WTC11 (cell line): ENCODE measurements at regions not wholly inside any gene's neighbourhood (a gene's known extent, or its start where the extent isn't known, plus 50 kb on each side); places are given as distances from the start of the nearest gene placed in this dataset.

Source experiments
- ATAC-seq: fragments of 200-7000 bp; cut with Tn5 transposase; 2 replicates; pipeline ENCODE4 v1.10.0; 2021; ENCODE audit warnings: mild to moderate bottlenecking, moderate library complexity
- CTCF ChIA-PET: fragments of 300-600 bp; sonication (Branson Sonifier 250); formaldehyde crosslinking; loops from one replicate; lab custom pipeline; 2021; ENCODE audit warnings: antibody characterized with exemption; lab: Charles Lee
- POLR2A ChIA-PET: fragments of 350-600 bp; sonication (Branson Sonifier 250); formaldehyde crosslinking; loops from one replicate; lab custom pipeline; 2021; ENCODE audit warnings: antibody characterized with exemption; lab: Charles Lee
- DNase-seq: peaks from one replicate; pipeline ENCODE4 v3.0.0; 2021; ENCODE audit warnings: low spot score
- H3K27ac Mint-ChIP-seq: 2 replicates; pipeline ENCODE4 v1.8.0; 2021; ENCODE audit warnings: mixed read lengths
- H3K27me3 Mint-ChIP-seq: 2 replicates; pipeline ENCODE4 v1.8.0; 2021; ENCODE audit warnings: low read depth, mild to moderate bottlenecking, moderate library complexity, mixed read lengths
- H3K36me3 Mint-ChIP-seq: 2 replicates; pipeline ENCODE4 v1.8.0; 2021; ENCODE audit warnings: mixed read lengths
- H3K4me1 Mint-ChIP-seq: 2 replicates; pipeline ENCODE4 v1.8.0; 2022; ENCODE audit warnings: mixed read lengths
- H3K4me3 Mint-ChIP-seq: 2 replicates; pipeline ENCODE4 v1.8.0; 2021; ENCODE audit warnings: mild to moderate bottlenecking, moderate library complexity, mixed read lengths
- H3K9me3 Mint-ChIP-seq: 2 replicates; pipeline ENCODE4 v1.8.0; 2021; ENCODE audit warnings: mixed read lengths
- ELF4 ChIP-seq: sonication (generic); formaldehyde crosslinking; IDR thresholded peaks from 2 replicates; pipeline ENCODE4 v1.8.1; 2022; ENCODE audit warnings: low read depth, mild to moderate bottlenecking, moderate library complexity, missing genetic modification reagents
- EMX1 ChIP-seq: fragments of 250-450 bp; sonication (Bioruptor Pico); IDR thresholded peaks from 2 replicates; pipeline ENCODE4 v1.8.0; 2021; ENCODE audit warnings: mild to moderate bottlenecking
- ETV6 ChIP-seq: sonication (generic); formaldehyde crosslinking; IDR thresholded peaks from 2 replicates; pipeline ENCODE4 v1.8.1; 2022; ENCODE audit warnings: mild to moderate bottlenecking, missing genetic modification reagents
- GABPB1 ChIP-seq: sonication (generic); formaldehyde crosslinking; IDR thresholded peaks from 2 replicates; pipeline ENCODE4 v1.8.1; 2023; ENCODE audit warnings: mild to moderate bottlenecking, missing genetic modification reagents
- NFE2L1 ChIP-seq: sonication (generic); formaldehyde crosslinking; IDR thresholded peaks from 2 replicates; pipeline ENCODE4 v1.8.1; 2023; ENCODE audit warnings: missing genetic modification reagents
- PRRX2 ChIP-seq: fragments of 250-450 bp; sonication (Bioruptor Pico); IDR thresholded peaks from 2 replicates; pipeline ENCODE4 v1.8.0; 2021; ENCODE audit warnings: mild to moderate bottlenecking
- RELA ChIP-seq: sonication (generic); formaldehyde crosslinking; IDR thresholded peaks from 2 replicates; pipeline ENCODE4 v1.8.1; 2022; ENCODE audit warnings: missing genetic modification reagents, mild to moderate bottlenecking, borderline replicate concordance
- SMAD3 ChIP-seq: sonication (generic); formaldehyde crosslinking; IDR thresholded peaks from 2 replicates; pipeline ENCODE4 v1.8.0; 2022; ENCODE audit warnings: missing genetic modification reagents, mild to moderate bottlenecking, borderline replicate concordance
- SMAD4 ChIP-seq: sonication (generic); formaldehyde crosslinking; IDR thresholded peaks from 2 replicates; pipeline ENCODE4 v1.8.0; 2022; ENCODE audit warnings: mild to moderate bottlenecking, missing genetic modification reagents
- SP1 ChIP-seq: sonication (generic); formaldehyde crosslinking; conservative IDR thresholded peaks from 2 replicates; pipeline ENCODE4 v1.8.1; 2022; ENCODE audit warnings: missing genetic modification reagents
- TCF7 ChIP-seq: sonication (generic); formaldehyde crosslinking; IDR thresholded peaks from 2 replicates; pipeline ENCODE4 v1.8.0; 2022; ENCODE audit warnings: mild to moderate bottlenecking, low read depth, missing genetic modification reagents, moderate library complexity
- TEAD1 ChIP-seq: sonication (generic); formaldehyde crosslinking; IDR thresholded peaks from 2 replicates; pipeline ENCODE4 v1.8.0; 2022; ENCODE audit warnings: mild to moderate bottlenecking, missing genetic modification reagents
- TEAD4 ChIP-seq: sonication (generic); formaldehyde crosslinking; IDR thresholded peaks from 2 replicates; pipeline ENCODE4 v1.8.0; 2022; ENCODE audit warnings: mild to moderate bottlenecking, missing genetic modification reagents
- ZNF671 ChIP-seq: fragments of 250-450 bp; sonication (Bioruptor Pico); IDR thresholded peaks from 2 replicates; pipeline ENCODE4 v1.8.0; 2021; ENCODE audit warnings: mild to moderate bottlenecking
- TF ChIP-seq, protein P1 (sequence below): sonication (generic); formaldehyde crosslinking; IDR thresholded peaks from 2 replicates; pipeline ENCODE4 v1.8.0; 2022; ENCODE audit warnings: missing genetic modification reagents
- TF ChIP-seq, protein P2 (sequence below): sonication (generic); formaldehyde crosslinking; IDR thresholded peaks from 2 replicates; pipeline ENCODE4 v1.8.1; 2023; ENCODE audit warnings: mild to moderate bottlenecking, missing genetic modification reagents
- TF ChIP-seq, protein P3 (sequence below): sonication (generic); formaldehyde crosslinking; IDR thresholded peaks from 2 replicates; pipeline ENCODE4 v1.8.1; 2022; ENCODE audit warnings: low read depth, mild to moderate bottlenecking, moderate library complexity, missing genetic modification reagents, borderline replicate concordance
- TF ChIP-seq, protein P4 (sequence below): sonication (generic); formaldehyde crosslinking; IDR thresholded peaks from 2 replicates; pipeline ENCODE4 v1.8.1; 2022; ENCODE audit warnings: mild to moderate bottlenecking, missing genetic modification reagents, moderate library complexity, borderline replicate concordance

DNA sequence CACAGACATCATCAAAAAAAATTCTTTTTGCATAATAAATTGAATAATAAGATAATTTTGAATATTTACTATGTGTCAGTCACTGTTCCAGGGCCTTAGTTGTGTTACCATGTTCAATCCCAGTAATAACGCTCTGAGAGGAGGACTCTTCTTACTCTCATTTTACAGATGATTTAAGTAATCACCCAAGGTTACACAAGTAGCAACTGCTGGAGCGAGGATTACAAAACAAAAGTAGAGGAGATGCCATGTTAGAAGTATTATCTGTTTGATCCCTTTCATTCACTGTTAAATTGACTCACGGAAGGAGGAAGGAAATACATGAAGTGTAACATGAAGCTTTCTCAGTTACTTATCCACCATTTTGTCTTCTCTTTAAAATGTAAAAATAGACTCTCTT is 412.8 kb downstream of the NFIB start (continued):
- TF ChIP-seq, protein P1, sequence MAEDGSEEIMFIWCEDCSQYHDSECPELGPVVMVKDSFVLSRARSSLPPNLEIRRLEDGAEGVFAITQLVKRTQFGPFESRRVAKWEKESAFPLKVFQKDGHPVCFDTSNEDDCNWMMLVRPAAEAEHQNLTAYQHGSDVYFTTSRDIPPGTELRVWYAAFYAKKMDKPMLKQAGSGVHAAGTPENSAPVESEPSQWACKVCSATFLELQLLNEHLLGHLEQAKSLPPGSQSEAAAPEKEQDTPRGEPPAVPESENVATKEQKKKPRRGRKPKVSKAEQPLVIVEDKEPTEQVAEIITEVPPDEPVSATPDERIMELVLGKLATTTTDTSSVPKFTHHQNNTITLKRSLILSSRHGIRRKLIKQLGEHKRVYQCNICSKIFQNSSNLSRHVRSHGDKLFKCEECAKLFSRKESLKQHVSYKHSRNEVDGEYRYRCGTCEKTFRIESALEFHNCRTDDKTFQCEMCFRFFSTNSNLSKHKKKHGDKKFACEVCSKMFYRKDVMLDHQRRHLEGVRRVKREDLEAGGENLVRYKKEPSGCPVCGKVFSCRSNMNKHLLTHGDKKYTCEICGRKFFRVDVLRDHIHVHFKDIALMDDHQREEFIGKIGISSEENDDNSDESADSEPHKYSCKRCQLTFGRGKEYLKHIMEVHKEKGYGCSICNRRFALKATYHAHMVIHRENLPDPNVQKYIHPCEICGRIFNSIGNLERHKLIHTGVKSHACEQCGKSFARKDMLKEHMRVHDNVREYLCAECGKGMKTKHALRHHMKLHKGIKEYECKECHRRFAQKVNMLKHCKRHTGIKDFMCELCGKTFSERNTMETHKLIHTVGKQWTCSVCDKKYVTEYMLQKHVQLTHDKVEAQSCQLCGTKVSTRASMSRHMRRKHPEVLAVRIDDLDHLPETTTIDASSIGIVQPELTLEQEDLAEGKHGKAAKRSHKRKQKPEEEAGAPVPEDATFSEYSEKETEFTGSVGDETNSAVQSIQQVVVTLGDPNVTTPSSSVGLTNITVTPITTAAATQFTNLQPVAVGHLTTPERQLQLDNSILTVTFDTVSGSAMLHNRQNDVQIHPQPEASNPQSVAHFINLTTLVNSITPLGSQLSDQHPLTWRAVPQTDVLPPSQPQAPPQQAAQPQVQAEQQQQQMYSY (CRISPR knock-in tag) = no peak
- TF ChIP-seq, protein P2, sequence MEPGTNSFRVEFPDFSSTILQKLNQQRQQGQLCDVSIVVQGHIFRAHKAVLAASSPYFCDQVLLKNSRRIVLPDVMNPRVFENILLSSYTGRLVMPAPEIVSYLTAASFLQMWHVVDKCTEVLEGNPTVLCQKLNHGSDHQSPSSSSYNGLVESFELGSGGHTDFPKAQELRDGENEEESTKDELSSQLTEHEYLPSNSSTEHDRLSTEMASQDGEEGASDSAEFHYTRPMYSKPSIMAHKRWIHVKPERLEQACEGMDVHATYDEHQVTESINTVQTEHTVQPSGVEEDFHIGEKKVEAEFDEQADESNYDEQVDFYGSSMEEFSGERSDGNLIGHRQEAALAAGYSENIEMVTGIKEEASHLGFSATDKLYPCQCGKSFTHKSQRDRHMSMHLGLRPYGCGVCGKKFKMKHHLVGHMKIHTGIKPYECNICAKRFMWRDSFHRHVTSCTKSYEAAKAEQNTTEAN = no peak
- TF ChIP-seq RELA (CRISPR knock-in tag) = no peak
- no peak for TF ChIP-seq EMX1 (CRISPR knock-in tag)
- no peak for TF ChIP-seq ELF4 (CRISPR knock-in tag)

DNA sequence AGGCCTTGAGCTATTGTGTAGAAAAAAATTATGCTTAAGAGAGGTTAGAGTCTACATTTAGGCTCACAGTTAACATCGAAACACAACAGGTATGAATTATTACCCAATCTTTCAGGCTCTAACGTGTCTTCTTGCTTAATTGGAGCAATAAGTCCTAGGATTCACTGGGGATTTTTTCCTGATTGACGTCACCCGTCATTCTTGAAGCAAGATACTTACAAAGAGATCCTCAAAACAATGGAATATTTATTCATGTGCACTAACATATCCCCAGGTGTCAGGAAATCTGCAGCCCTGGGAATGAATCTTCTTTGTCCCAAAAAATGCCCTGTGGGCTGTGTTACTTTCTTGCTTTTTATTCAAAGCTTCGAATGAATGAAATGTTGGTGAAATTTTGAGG is 413.5 kb downstream of the NFIB start:
- no peaks in the 10 kb centered on the region; the same call in 1 of the 2 replicates for H3K27me3 Mint-ChIP-seq
- no peak for TF ChIP-seq SP1
- TF ChIP-seq TEAD4 (CRISPR knock-in tag) = no peak
- no peak for TF ChIP-seq RELA (CRISPR knock-in tag)
- TF ChIP-seq NFE2L1 (CRISPR knock-in tag) = no peak
- TF ChIP-seq, all 79 proteins: peak for 0
- ChIA-PET CTCF (interaction anchor here (1.0 kb wide), 1 partner anchor 473 kb away, joined by 3 read pairs; no protein-coding TSS in a partner anchor), POLR2A (no interaction called here)
- Mint-ChIP-seq H3K36me3 (no peaks in the 10 kb centered on the region), H3K27ac (no peak overlapping the region), H3K4me3 (no peak overlapping the region), H3K4me1 (peaks cover 43% of the 10 kb centered on the region), H3K9me3 (no peaks in the 10 kb centered on the region)
- no peak for ATAC-seq
- no peak for DNase-seq

DNA sequence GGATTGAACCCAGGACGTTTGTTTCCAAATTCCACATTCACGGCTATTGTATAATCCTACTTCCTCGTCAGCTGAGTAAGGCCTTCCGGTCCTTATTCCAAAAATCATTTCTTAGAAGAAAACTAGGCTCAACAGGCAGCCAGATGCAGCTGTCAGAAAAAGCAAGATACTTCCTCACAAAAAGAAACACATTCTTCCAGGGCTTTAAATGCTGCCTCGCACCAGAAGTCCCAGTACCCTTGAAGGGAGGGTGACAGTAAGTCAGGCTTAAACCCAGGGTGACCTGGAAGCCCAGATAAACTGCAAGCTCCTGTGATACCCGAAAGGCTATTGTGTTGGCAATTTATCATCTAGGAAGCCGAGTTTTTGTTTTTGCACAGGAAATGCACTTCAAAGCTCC is 414.0 kb downstream of the NFIB start:
- no peaks in the 10 kb centered on the region for H3K36me3 Mint-ChIP-seq
- no peak for DNase-seq
- peaks cover 43% of the 10 kb centered on the region for H3K4me1 Mint-ChIP-seq
- H3K27ac Mint-ChIP-seq = no peak overlapping the region
- TF ChIP-seq ETV6 (CRISPR knock-in tag) (no peak), ZNF671 (CRISPR knock-in tag) (no peak), TCF7 (CRISPR knock-in tag) (no peak), SP1 (no peak), TEAD1 (CRISPR knock-in tag) (no peak), NFE2L1 (CRISPR knock-in tag) (no peak), GABPB1 (CRISPR knock-in tag) (no peak), SMAD3 (CRISPR knock-in tag) (no peak), EMX1 (CRISPR knock-in tag) (no peak), SMAD4 (CRISPR knock-in tag) (no peak), TEAD4 (CRISPR knock-in tag) (no peak), PRRX2 (CRISPR knock-in tag) (no peak)
- TF ChIP-seq, protein P3, sequence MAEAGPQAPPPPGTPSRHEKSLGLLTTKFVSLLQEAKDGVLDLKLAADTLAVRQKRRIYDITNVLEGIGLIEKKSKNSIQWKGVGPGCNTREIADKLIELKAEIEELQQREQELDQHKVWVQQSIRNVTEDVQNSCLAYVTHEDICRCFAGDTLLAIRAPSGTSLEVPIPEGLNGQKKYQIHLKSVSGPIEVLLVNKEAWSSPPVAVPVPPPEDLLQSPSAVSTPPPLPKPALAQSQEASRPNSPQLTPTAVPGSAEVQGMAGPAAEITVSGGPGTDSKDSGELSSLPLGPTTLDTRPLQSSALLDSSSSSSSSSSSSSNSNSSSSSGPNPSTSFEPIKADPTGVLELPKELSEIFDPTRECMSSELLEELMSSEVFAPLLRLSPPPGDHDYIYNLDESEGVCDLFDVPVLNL (CRISPR knock-in tag) = no peak
- TF ChIP-seq, protein P4, sequence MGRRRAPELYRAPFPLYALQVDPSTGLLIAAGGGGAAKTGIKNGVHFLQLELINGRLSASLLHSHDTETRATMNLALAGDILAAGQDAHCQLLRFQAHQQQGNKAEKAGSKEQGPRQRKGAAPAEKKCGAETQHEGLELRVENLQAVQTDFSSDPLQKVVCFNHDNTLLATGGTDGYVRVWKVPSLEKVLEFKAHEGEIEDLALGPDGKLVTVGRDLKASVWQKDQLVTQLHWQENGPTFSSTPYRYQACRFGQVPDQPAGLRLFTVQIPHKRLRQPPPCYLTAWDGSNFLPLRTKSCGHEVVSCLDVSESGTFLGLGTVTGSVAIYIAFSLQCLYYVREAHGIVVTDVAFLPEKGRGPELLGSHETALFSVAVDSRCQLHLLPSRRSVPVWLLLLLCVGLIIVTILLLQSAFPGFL (CRISPR knock-in tag) = no peak
- CTCF ChIA-PET = interaction anchor here (1.0 kb wide), 1 partner anchor 472 kb away, joined by 3 read pairs; no protein-coding TSS in a partner anchor
- POLR2A ChIA-PET = no interaction called here
- ATAC-seq = peak; percentile 57
- no peak overlapping the region for H3K4me3 Mint-ChIP-seq
- H3K27me3 Mint-ChIP-seq = no peaks in the 10 kb centered on the region; the same call in 1 of the 2 replicates
- H3K9me3 Mint-ChIP-seq = no peaks in the 10 kb centered on the region
